CD4-positive, alpha-beta T cell treated with Interleukin-6 at 100 ng/mL for 8 hours (primary cell): ENCODE measurements at regions not wholly inside any gene's neighbourhood (a gene's known extent, or its start where the extent isn't known, plus 50 kb on each side); places are given as distances from the start of the nearest gene placed in this dataset.
"Not testable (repeated sequence)": the region's sequence is repeated elsewhere in the genome, so short reads cannot be mapped to it uniquely, and the experiment has no call there.

ENCODE experiments used
- DNase-seq: peaks from one replicate; pipeline ENCODE4 v3.0.0-alpha.2; 2020; ENCODE audit warnings: mixed read lengths, low spot score

DNA sequence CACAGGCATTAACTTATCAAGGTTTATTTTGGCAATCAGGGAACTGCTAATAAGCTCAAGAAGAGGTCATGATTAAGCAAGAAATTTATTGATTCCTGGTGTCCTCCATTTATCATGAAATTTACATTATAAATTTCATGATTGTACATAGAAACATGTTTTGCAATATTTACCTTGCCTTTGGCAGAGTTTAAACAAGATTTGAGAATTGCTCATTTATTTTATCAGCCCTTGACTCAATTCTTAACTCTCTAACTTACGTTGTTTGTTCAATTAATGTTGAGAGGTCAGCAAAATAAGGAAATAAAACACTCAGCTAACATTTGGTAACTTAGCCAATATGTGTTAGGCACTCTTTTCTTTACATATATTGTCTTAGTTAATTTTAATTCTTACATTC is 286.6 kb downstream of the SLC7A11 start:
- DNase-seq, result no peak

GRCh38 chr4:137952116-137952515 is 290.0 kb downstream of the SLC7A11 start:
- no peak for DNase-seq

GRCh38 chr4:137950286-137950685 is 291.9 kb downstream of the SLC7A11 start:
- no peak for DNase-seq

GRCh38 chr4:137949746-137950145 is 292.4 kb downstream of the SLC7A11 start:
- DNase-seq, result no peak

DNA sequence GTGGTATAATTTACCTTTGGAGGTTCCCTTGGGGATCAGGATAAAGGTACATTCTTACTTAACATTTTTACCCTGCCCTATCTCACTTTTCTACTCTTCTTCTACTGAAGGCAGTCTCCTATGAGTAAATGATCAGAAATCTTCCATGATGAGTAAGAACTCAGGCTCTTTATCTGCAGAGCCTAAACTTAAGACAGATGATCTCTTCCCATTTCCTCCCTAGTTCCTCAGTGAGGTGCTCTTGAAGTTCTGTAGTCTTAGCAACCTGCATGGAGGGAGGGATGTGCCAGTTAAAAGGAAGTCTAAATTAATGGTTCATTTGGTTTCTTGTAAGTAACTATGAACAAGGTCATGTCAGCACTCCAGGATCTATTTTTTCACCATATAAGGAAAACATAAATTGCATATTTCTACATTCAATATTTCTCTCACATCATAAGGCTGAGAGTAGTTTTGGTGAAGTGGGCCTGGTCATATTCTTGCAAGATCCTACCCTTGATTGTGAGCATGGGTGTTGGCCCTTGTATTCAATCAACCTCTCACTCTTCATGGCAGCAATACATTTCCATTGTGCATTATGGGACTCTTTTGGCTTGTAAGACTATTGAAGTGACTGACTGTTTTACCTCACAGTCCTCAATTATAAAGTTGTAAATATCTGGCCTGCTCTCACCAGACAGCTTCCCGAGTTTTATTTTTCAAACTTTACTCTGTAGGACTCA is 295.5 kb downstream of the SLC7A11 start:
- no peak for DNase-seq

DNA sequence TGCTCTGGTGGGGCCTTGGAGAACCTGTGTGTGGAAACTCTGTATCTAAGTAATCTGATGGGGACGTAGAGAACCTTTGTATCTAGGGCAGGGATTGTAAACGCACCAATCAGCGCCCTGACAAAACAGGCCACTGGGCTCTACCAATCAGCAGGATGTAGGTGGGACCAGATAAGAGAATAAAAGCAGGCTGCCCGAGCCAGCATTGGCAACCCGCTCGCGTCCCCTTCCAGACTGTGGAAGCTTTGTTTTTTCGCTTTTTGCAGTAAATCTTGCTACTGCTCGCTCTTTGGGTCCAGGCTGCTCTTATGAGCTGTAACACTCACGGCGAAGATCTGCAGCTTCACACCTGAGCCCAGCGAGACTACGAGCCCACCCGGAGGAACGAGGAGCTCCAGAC is 299.3 kb downstream of the SLC7A11 start:
- DNase-seq, result not testable (repeated sequence)

DNA sequence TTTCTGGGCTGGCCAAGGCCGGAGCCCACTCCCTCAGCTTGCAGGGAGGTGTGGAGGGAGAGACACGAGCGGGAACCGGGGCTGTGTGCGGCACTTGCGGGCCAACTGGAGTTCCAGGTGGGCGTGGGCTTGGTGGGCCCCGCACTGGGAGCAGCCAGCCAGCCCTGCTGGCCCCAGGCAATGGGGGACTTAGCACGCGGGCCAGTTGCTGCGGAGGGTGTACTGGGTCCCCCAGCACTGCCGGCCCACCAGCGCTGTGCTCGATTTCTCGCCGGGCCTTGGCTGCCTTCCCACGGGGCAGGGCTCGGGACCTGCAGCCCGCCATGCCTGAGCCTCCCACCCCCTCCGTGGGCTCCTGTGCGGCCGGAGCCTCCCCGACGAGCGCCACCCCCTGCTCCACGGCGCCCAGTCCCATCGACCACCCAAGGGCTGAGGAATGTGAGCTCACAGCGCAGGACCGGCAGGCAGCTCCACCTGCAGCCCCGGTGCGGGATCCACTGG is 300.1 kb downstream of the SLC7A11 start:
- DNase-seq, result not testable (repeated sequence)

- DNase-seq, result no peak
Measured at GRCh38 chr4:137934911-137935310, 307.2 kb downstream of the SLC7A11 start.

DNA sequence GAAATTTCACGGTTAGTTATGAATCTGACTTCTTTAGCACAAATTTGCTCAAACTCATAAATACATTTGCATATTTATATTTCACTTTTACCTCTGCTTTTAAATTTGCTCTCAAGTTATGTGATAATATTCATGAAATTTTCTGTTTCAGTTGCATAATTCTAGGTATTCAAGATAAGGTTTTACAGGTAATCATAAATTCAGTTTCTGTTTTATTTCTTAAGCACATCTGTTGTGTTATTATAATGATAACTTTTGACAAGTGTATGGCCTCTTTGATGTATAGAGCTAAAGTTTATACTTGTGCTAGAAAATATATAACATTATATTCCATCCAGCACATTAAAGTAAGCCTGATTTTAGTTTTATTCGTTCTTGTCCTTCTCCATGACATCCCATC is 308.1 kb downstream of the SLC7A11 start:
- no peak for DNase-seq

DNA sequence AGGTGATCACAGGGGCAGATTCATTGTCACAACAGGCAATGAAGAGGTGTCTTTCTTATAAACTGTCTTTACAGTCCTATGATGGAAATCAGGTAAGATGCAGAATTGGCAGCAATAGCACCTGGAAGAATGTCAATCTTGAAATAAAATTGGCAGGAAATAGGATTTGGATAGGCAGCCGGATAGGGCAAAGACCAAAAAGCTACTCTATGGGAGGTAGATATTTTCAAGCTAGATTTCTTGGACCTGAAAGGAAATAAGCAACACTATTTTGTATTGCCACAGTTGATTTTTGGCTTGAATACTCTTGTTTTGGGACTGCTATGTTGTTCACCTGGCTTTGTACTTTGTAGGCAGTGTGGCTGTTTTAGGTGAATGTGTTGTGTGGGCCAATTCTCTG is 314.2 kb downstream of the SLC7A11 start:
- no peak for DNase-seq

- DNase-seq, result no peak
Measured at GRCh38 chr4:137923494-137923893, 318.7 kb downstream of the SLC7A11 start.

- no peak for DNase-seq
Measured at GRCh38 chr4:137922721-137923120, 319.4 kb downstream of the SLC7A11 start.

- no peak for DNase-seq
Measured at GRCh38 chr4:137909529-137910309, 332.4 kb downstream of the SLC7A11 start.

DNA sequence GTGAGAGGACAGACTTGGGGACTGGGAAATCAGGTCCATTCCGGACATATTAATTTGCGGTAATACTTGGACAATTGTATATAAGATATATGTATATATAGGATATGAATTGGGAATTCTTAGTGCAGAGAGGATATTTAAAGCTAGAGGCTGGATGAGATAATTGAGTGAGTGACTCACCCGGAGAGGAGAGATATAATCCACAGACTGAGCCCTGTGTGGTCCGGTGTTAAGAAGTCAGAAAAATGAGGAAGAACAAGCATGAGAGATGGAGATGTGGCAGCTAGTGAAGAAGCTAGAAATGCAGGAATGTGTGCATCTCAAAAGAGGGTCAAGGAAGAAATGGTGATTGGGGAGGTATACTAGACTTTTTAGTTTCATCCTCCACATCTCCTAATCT is 336.2 kb downstream of the SLC7A11 start:
- DNase-seq, result no peak

DNA sequence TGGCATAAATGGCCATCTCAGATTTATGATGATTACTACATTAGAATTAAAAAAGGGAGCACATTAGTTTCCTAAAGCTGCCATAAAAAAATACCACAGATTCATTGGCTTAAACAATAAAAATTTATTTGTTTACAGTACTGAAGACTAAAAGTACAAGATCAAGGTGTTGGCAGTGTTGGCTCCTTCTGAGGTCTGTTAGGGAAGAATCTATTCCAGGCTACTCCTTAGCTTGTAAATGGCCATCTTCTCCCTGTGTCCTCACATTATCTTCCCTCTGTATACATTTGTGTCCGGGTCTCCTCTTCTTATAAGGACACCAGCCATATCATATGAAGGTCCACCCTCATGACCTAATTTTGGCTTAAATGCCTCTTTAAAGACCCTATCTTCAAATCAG is 341.0 kb downstream of the SLC7A11 start:
- DNase-seq, result no peak

DNA sequence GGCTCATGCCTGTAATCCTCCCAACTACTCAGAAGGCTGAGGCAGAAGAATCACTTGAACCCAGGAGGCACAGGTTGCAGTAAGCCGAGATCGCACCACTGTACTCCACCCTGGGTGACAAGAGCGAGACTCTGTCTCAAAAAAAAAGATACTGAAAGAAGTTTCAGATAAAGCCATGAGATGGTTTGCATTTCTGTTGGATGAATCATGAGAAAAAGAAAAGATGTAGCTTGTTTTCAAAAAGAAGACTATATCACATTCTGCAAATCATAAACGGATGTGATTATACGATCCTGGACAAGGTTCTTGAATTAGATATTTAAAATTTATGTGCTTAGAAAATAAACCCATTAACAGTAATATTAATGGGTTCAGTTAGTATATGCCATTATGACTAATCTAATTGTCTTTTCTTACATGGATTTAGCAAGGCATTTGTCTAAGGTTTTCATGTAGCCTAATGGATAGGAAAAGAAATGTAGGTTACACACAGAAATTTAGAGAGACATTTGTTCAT is 345.9 kb downstream of the SLC7A11 start:
- no peak for DNase-seq

DNA sequence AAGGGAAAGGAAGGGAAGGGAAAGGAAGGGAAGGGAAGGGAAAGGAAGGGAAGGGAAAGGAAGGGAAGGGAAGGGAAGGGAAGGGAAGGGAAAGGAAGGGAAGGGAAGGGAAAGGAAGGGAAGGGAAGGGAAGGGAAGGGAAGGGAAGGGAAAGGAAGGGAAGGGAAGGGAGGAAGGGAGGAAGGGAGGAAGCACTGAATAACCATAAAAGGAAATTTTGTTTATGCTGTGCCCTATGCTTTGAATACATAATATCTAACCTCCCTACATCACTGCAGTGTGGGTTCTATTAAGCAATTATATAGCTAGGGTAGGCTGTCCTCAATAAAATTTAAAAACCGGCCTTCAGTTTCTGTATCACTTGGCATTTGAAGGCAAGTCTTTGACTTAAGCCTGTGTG is 346.6 kb downstream of the SLC7A11 start:
- DNase-seq, result not testable (repeated sequence)

DNA sequence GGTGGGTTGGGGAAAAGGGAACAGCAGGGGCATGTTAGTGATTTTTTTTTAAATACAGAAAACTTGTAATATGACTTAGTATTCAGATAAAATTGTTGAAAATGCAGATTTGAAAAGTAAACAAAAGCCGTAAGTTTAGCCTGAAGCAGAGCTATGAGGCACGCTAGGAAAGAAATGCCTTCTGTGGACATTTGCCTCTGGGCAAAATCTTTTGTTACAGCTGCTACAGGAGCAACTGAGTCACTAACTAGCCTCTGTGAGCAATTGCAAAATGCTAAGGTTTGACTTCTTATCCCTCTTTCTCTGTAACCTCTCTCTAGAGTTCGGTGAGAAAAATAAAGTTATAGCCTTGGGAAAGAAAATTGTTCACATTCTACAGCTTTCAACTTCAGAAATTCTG is 350.0 kb downstream of the SLC7A11 start:
- DNase-seq, result no peak

GRCh38 chr4:137890812-137891211 is 351.3 kb downstream of the SLC7A11 start:
- no peak for DNase-seq

DNA sequence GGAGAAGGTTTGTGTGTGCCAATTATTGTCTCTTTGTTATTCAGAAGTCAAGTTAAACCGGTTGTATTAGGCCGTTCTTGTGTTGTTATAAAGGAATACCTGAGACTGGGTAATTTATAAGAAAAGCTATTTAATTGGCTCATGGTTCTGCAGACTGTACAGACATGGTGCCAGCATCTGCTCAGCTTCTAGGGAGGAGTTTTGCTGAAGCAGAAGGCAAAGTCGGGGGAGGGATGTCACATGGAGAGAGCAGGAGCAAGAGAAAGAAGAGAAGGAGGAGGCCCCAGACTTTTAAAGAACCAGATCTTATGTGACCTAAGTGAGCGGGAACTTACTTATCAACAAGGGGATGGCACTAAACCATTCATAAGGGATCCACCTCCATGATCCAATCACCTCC is 349.3 kb upstream of the PCDH18 start:
- DNase-seq, result no peak

- not testable (repeated sequence) for DNase-seq
Measured at GRCh38 chr4:137868067-137868466, 335.8 kb upstream of the PCDH18 start.

- DNase-seq, result no peak
Measured at GRCh38 chr4:137866671-137867070, 334.4 kb upstream of the PCDH18 start.

DNA sequence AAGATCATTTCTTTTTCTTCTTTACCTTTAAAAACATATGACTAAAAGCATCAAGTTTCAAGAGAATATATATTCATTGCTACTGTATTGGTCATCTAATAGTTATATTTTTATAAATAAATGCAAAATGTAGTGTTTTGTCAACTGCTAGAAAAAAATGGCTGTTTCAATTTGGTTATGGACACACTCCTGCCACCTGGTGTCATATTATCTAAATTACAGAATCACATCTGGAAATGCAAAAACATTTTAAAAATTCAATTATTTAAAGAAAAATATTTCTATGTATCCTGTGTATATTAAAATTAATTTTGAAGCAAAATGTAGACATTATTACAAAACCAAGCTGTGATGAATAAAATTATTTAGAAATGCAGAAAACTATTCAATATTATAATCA is 329.4 kb upstream of the PCDH18 start:
- no peak for DNase-seq
